ENCODE measurements at regions not wholly inside any gene's neighbourhood (a gene's known extent, or its start where the extent isn't known, plus 50 kb on each side); places are given as distances from the start of the nearest gene placed in this dataset.

GRCh38 chr20:57986666-57987065, 241.8 kb downstream of the ANKRD60 start:
- ChIA-PET CTCF (no interaction called here), POLR2A (no interaction called here)
- TF ChIP-seq TFCP2L1 (CRISPR knock-in tag; IDR thresholded peaks at IDR 0.05) (no peak), ZSCAN20 (CRISPR knock-in tag; IDR thresholded peaks at IDR 0.05) (no peak), USF2 (IDR thresholded peaks at IDR 0.05) (no peak), BCL3 (IDR thresholded peaks at IDR 0.05) (no peak), POLR2A (IDR thresholded peaks at IDR 0.05; ENCODE audit: low read length) (no peak), ZNF302 (CRISPR knock-in tag; IDR thresholded peaks at IDR 0.05) (no peak), ATOH8 (CRISPR knock-in tag; IDR thresholded peaks at IDR 0.05; ENCODE audit: low read depth) (no peak), JUN (IDR thresholded peaks at IDR 0.05) (no peak), JUNB (IDR thresholded peaks at IDR 0.05) (no peak), CBX8 (IDR thresholded peaks at IDR 0.05) (no peak), RNF2 (IDR thresholded peaks at IDR 0.05; ENCODE audit: borderline replicate concordance, low read depth) (no peak), ZFP36 (IDR thresholded peaks at IDR 0.05; ENCODE audit: borderline replicate concordance, partially characterized antibody) (no peak), RARB (CRISPR knock-in tag; IDR thresholded peaks at IDR 0.05) (no peak), SREBF2 (IDR thresholded peaks at IDR 0.05) (no peak), RFX5 (IDR thresholded peaks at IDR 0.05) (no peak), FOSB (CRISPR knock-in tag; IDR thresholded peaks at IDR 0.05) (no peak), ELK1 (IDR thresholded peaks at IDR 0.05; ENCODE audit: low read depth, low read length) (no peak), HES2 (IDR thresholded peaks at IDR 0.05) (no peak), TP53 (CRISPR knock-in tag; IDR thresholded peaks at IDR 0.05) (no peak), MAX (IDR thresholded peaks at IDR 0.05) (no peak)
- Histone ChIP-seq H3K4me3 (no peak overlapping the region), H3K4me1 (peaks cover 22% of the 10 kb centered on the region), H3K4me2 (no peak overlapping the region), H3K27ac (peak overlapping the region in 1 of 2 experiments; percentile 44; a peak in 3 of 6 replicates), H3K9me3 (no peaks in the 10 kb centered on the region)
- ATAC-seq (no peak), DNase-seq (ENCODE audit: low read depth in 1 of 2, low spot score in 1 of 2) (no peak), FAIRE-seq (no peak)
- 75% methylated on average over 2 of the region's 6 CpGs for WGBS (ENCODE audit: missing lambda C conversion rate)

GRCh38 chr20:57985278-57985677, 243.2 kb downstream of the ANKRD60 start:
- Histone ChIP-seq H3K4me1 (peaks cover 9% of the 10 kb centered on the region), H3K4me2 (no peak overlapping the region), H3K27ac (peak overlapping the region in 1 of 2 experiments; percentile 18; a peak in 2 of 6 replicates), H3K4me3 (no peak overlapping the region), H3K9me3 (no peaks in the 10 kb centered on the region)
- TF ChIP-seq RFX5 (IDR thresholded peaks at IDR 0.05) (no peak), NPAS2 (CRISPR knock-in tag; IDR thresholded peaks at IDR 0.05; ENCODE audit: borderline replicate concordance) (no peak), KDM1A (IDR thresholded peaks at IDR 0.05; ENCODE audit: low read depth) (no peak), TP53 (CRISPR knock-in tag; IDR thresholded peaks at IDR 0.05) (no peak), ZNF302 (CRISPR knock-in tag; IDR thresholded peaks at IDR 0.05) (no peak), TFCP2L1 (CRISPR knock-in tag; IDR thresholded peaks at IDR 0.05) (no peak), ZC3H11A (IDR thresholded peaks at IDR 0.05) (no peak), HDAC2 (IDR thresholded peaks at IDR 0.05) (no peak), HEYL (CRISPR knock-in tag; IDR thresholded peaks at IDR 0.05) (no peak), GATA3 (IDR thresholded peaks at IDR 0.05; ENCODE audit: borderline replicate concordance) (no peak), EHMT2 (IDR thresholded peaks at IDR 0.05; ENCODE audit: low read depth) (no peak), RCOR1 (IDR thresholded peaks at IDR 0.05; ENCODE audit: low read depth, low read length) (no peak), USF2 (IDR thresholded peaks at IDR 0.05) (no peak)
- CTCF ChIA-PET = no interaction called here
- POLR2A ChIA-PET = no interaction called here
- 60% methylated on average over 5 of the region's 5 CpGs for WGBS (ENCODE audit: missing lambda C conversion rate)
- ATAC-seq (no peak), FAIRE-seq (no peak), DNase-seq (ENCODE audit: low read depth in 1 of 2, low spot score in 1 of 2) (no peak)

Measured in A549 (cell line).